SKM-1 treated with dmso at 0.1 percent for 144 hours (cell line): ENCODE measurements at regions not wholly inside any gene's neighbourhood (a gene's known extent, or its start where the extent isn't known, plus 50 kb on each side); places are given as distances from the start of the nearest gene placed in this dataset.

Source experiments
- DNase-seq: peaks from one replicate; lab custom pipeline; 2025; ENCODE audit not compliant: unreplicated experiment; lab: John Stamatoyannopoulos, UW

- DNase-seq, result no peak
These were observed 61.0 kb upstream of the DCAF8L1 start for GRCh38 chrX:28042260-28042659.

GRCh38 chrX:28039258-28039657 lies 58.0 kb upstream of the DCAF8L1 start:
- no peak for DNase-seq
